OCI-LY3 (cell line): ENCODE measurements at regions not wholly inside any gene's neighbourhood (a gene's known extent, or its start where the extent isn't known, plus 50 kb on each side); places are given as distances from the start of the nearest gene placed in this dataset.
A peak's percentile ranks its signal among the peaks of the same experiment; 100 is the strongest.
"Not testable (repeated sequence)": the region's sequence is repeated elsewhere in the genome, so short reads cannot be mapped to it uniquely, and the experiment has no call there.

Experiments used
- H2AFZ ChIP-seq: fragments of 200-600, 300-600 bp; shearing (Covaris generic); 2 replicates; pipeline ENCODE4 v1.6.0; 2014; ENCODE audit warnings: antibody characterized with exemption, low read depth, low read length
- H3K27ac ChIP-seq: fragments of 200-600, 300-600 bp; sonication (generic); 2 replicates; pipeline ENCODE4 v1.5.1; 2014; ENCODE audit warnings: mild to moderate bottlenecking, low read length, moderate library complexity, mixed read lengths
- H3K27me3 ChIP-seq: fragments of 200-600, 300-600 bp; sonication (generic); 2 replicates; pipeline ENCODE4 v1.6.1; 2014; ENCODE audit warnings: low read depth, low read length, mixed read lengths
- H3K36me3 ChIP-seq: fragments of 200-600, 300-600 bp; sonication (generic); replicated peaks from 2 replicates; pipeline ENCODE3; 2014; ENCODE audit warnings: low read depth, low read length, mixed read lengths
- H3K4me1 ChIP-seq: fragments of 300-600, 200-600 bp; sonication (generic); 2 replicates; pipeline ENCODE4 v1.6.1; 2014; ENCODE audit warnings: low read length, mixed read lengths
- H3K4me2 ChIP-seq: fragments of 200-600, 300-600 bp; sonication (generic); 2 replicates; pipeline ENCODE4 v1.6.1; 2014; ENCODE audit warnings: low read length, mixed read lengths
- H3K4me3 ChIP-seq: fragments of 300-600, 200-600 bp; sonication (generic); 2 replicates; pipeline ENCODE4 v1.5.1; 2014; ENCODE audit warnings: antibody characterized with exemption, mild to moderate bottlenecking, low read length, moderate library complexity
- H3K79me2 ChIP-seq: fragments of 300-600, 200-600 bp; shearing (Covaris generic); 2 replicates; pipeline ENCODE4 v1.6.1; 2014; ENCODE audit warnings: mild to moderate bottlenecking, low read length, mixed read lengths
- H3K9ac ChIP-seq: fragments of 300-600, 200-600 bp; shearing (Covaris generic); 2 replicates; pipeline ENCODE4 v1.6.0; 2014; ENCODE audit warnings: mild to moderate bottlenecking, low read length, moderate library complexity
- H3K9me3 ChIP-seq: fragments of 200-600, 300-600 bp; shearing (Covaris generic); 2 replicates; pipeline ENCODE4 v1.6.1; 2014; ENCODE audit warnings: low read length, mixed read lengths; ENCODE audit not compliant: insufficient read depth
- H4K20me1 ChIP-seq: fragments of 200-600, 300-600 bp; sonication (generic); 2 replicates; pipeline ENCODE4 v1.6.1; 2016; ENCODE audit warnings: low read length, mixed read lengths; ENCODE audit not compliant: insufficient read depth

GRCh38 chr9:62830829-62831459 is 1641.1 kb downstream of the SPATA31A7 start:
- not testable (repeated sequence) for H4K20me1 ChIP-seq, H3K27ac ChIP-seq, H3K4me3 ChIP-seq, H3K36me3 ChIP-seq, H3K79me2 ChIP-seq, H3K9ac ChIP-seq, H2AFZ ChIP-seq, H3K4me2 ChIP-seq, H3K9me3 ChIP-seq, H3K27me3 ChIP-seq, H3K4me1 ChIP-seq

- H3K9ac ChIP-seq, H4K20me1 ChIP-seq, H3K36me3 ChIP-seq, H3K4me3 ChIP-seq, H3K9me3 ChIP-seq, H3K27me3 ChIP-seq, H3K4me1 ChIP-seq, H3K27ac ChIP-seq, H3K79me2 ChIP-seq, H2AFZ ChIP-seq, H3K4me2 ChIP-seq: not testable (repeated sequence)
These were observed 1643.7 kb downstream of the SPATA31A7 start for GRCh38 chr9:62833323-62834200.

GRCh38 chr9:62837254-62837911 is 1647.5 kb downstream of the SPATA31A7 start:
- H3K4me1 ChIP-seq, H3K79me2 ChIP-seq, H4K20me1 ChIP-seq, H3K36me3 ChIP-seq, H3K9me3 ChIP-seq, H2AFZ ChIP-seq, H3K27me3 ChIP-seq: not testable (repeated sequence)
- Histone ChIP-seq H3K27ac (peak overlapping the region; percentile 78), H3K9ac (peak overlapping the region; percentile 66), H3K4me2 (peak overlapping the region; percentile 71), H3K4me3 (peak overlapping the region; percentile 73)

- H3K27me3 ChIP-seq, H2AFZ ChIP-seq, H4K20me1 ChIP-seq, H3K4me1 ChIP-seq, H3K79me2 ChIP-seq, H3K36me3 ChIP-seq, H3K9me3 ChIP-seq: not testable (repeated sequence)
- H3K4me2 ChIP-seq = peak overlapping the region; percentile 71
- H3K9ac ChIP-seq = peak overlapping the region; percentile 66
- H3K4me3 ChIP-seq = peak overlapping the region; percentile 73
- H3K27ac ChIP-seq = peak overlapping the region; percentile 78
These were observed 1648.3 kb downstream of the SPATA31A7 start for GRCh38 chr9:62838024-62838718.

- not testable (repeated sequence) for H3K27me3 ChIP-seq, H3K27ac ChIP-seq, H2AFZ ChIP-seq, H4K20me1 ChIP-seq, H3K4me1 ChIP-seq, H3K9ac ChIP-seq, H3K9me3 ChIP-seq, H3K36me3 ChIP-seq, H3K79me2 ChIP-seq, H3K4me3 ChIP-seq, H3K4me2 ChIP-seq
These were observed 1649.3 kb downstream of the SPATA31A7 start for GRCh38 chr9:62839168-62839567.

- not testable (repeated sequence) for H3K36me3 ChIP-seq, H3K4me2 ChIP-seq, H3K27me3 ChIP-seq, H3K9me3 ChIP-seq, H3K4me1 ChIP-seq, H2AFZ ChIP-seq, H3K9ac ChIP-seq, H3K4me3 ChIP-seq, H4K20me1 ChIP-seq, H3K27ac ChIP-seq, H3K79me2 ChIP-seq
These were observed 1653.3 kb downstream of the SPATA31A7 start for GRCh38 chr9:62843145-62843544.

GRCh38 chr9:62843706-62844290 is 1654.0 kb downstream of the SPATA31A7 start:
- H3K79me2 ChIP-seq, H3K9ac ChIP-seq, H3K4me2 ChIP-seq, H3K9me3 ChIP-seq, H3K36me3 ChIP-seq, H3K4me1 ChIP-seq, H3K27ac ChIP-seq, H3K27me3 ChIP-seq, H2AFZ ChIP-seq, H4K20me1 ChIP-seq, H3K4me3 ChIP-seq: not testable (repeated sequence)

GRCh38 chr9:62844681-62845185 is 1654.9 kb downstream of the SPATA31A7 start:
- H2AFZ ChIP-seq, H3K79me2 ChIP-seq, H3K36me3 ChIP-seq, H3K9ac ChIP-seq, H3K4me1 ChIP-seq, H3K27ac ChIP-seq, H3K27me3 ChIP-seq, H3K4me2 ChIP-seq, H3K9me3 ChIP-seq, H3K4me3 ChIP-seq, H4K20me1 ChIP-seq: not testable (repeated sequence)

GRCh38 chr9:62848258-62848657 is 1658.4 kb downstream of the SPATA31A7 start:
- not testable (repeated sequence) for H3K9me3 ChIP-seq, H3K9ac ChIP-seq, H3K79me2 ChIP-seq, H3K4me2 ChIP-seq, H3K4me1 ChIP-seq, H3K27me3 ChIP-seq, H3K36me3 ChIP-seq, H2AFZ ChIP-seq, H4K20me1 ChIP-seq, H3K27ac ChIP-seq, H3K4me3 ChIP-seq
